Right renal cortex interstitium (tissue), 3 donors: ENCODE measurements at regions not wholly inside any gene's neighbourhood (a gene's known extent, or its start where the extent isn't known, plus 50 kb on each side); places are given as distances from the start of the nearest gene placed in this dataset.

ENCODE experiments used
- DNase-seq, 3 donors: peaks; one replicate each; pipeline ENCODE4 v3.0.0-alpha.2; 2013; ENCODE audit warnings: low read depth in 3 of 3, low spot score in 2 of 3

GRCh38 chr10:29063806-29064644 lies 224.8 kb upstream of the LYZL1 start:
- no peak for DNase-seq

GRCh38 chr10:29064680-29065079 lies 224.2 kb upstream of the LYZL1 start:
- no peak for DNase-seq

- DNase-seq = no peak
Measured at GRCh38 chr10:29067161-29067560, 221.7 kb upstream of the LYZL1 start.

- no peak for DNase-seq
Measured at GRCh38 chr10:29067628-29068027, 221.2 kb upstream of the LYZL1 start.

GRCh38 chr10:29068302-29068701 lies 220.6 kb upstream of the LYZL1 start:
- no peak for DNase-seq

GRCh38 chr10:29068966-29069365 lies 219.9 kb upstream of the LYZL1 start:
- DNase-seq = no peak

- no peak for DNase-seq
Measured at GRCh38 chr10:29069941-29070340, 218.9 kb upstream of the LYZL1 start.

- no peak for DNase-seq
Measured at GRCh38 chr10:29078919-29079318, 210.0 kb upstream of the LYZL1 start.

GRCh38 chr10:29081231-29081630 lies 207.6 kb upstream of the LYZL1 start:
- no peak for DNase-seq

- DNase-seq = no peak
Measured at GRCh38 chr10:29081951-29082685, 206.8 kb upstream of the LYZL1 start.

GRCh38 chr10:29083096-29083495 lies 205.8 kb upstream of the LYZL1 start:
- no peak for DNase-seq

GRCh38 chr10:29084681-29085307 lies 204.1 kb upstream of the LYZL1 start:
- no peak for DNase-seq

- DNase-seq = no peak
Measured at GRCh38 chr10:29089091-29089490, 199.8 kb upstream of the LYZL1 start.

GRCh38 chr10:29096303-29096824 lies 192.5 kb upstream of the LYZL1 start:
- DNase-seq = no peak

- DNase-seq = no peak
Measured at GRCh38 chr10:29098423-29098822, 190.4 kb upstream of the LYZL1 start.

GRCh38 chr10:29099001-29099400 lies 189.9 kb upstream of the LYZL1 start:
- no peak for DNase-seq

- no peak for DNase-seq
Measured at GRCh38 chr10:29099415-29099814, 189.5 kb upstream of the LYZL1 start.

- no peak for DNase-seq
Measured at GRCh38 chr10:29100505-29100904, 188.4 kb upstream of the LYZL1 start.

GRCh38 chr10:29102233-29102632 lies 186.6 kb upstream of the LYZL1 start:
- no peak for DNase-seq

- no peak for DNase-seq
Measured at GRCh38 chr10:29102636-29103035, 186.2 kb upstream of the LYZL1 start.

GRCh38 chr10:29104661-29105399 lies 184.0 kb upstream of the LYZL1 start:
- no peak for DNase-seq
